ENCODE measurements at regions not wholly inside any gene's neighbourhood (a gene's known extent, or its start where the extent isn't known, plus 50 kb on each side); places are given as distances from the start of the nearest gene placed in this dataset.

- Histone ChIP-seq H3K27me3 (ENCODE audit: insufficient read depth, low read depth, low read length) (no peaks in the 10 kb centered on the region), H3K4me3 (ENCODE audit: low read length) (no peak overlapping the region), H3K36me3 (ENCODE audit: insufficient read depth, low read length) (no peaks in the 10 kb centered on the region), H2AFZ (ENCODE audit: low read depth, low read length) (no peak overlapping the region), H3K9ac (ENCODE audit: low read length) (no peak overlapping the region), H3K27ac (ENCODE audit: low read length) (no peak overlapping the region), H3K9me2 (ENCODE audit: insufficient read depth, low read length) (no peaks in the 10 kb centered on the region), H3K4me2 (ENCODE audit: low read length) (no peak overlapping the region), H4K20me1 (ENCODE audit: insufficient read depth) (no peaks in the 10 kb centered on the region), H3K9me3 (ENCODE audit: low read length) (no peaks in the 10 kb centered on the region), H3K79me2 (replicated peaks; ENCODE audit: insufficient read depth, low read length) (no peaks in the 10 kb centered on the region), H3F3A (ENCODE audit: insufficient read depth, low read length, poor library complexity, severe bottlenecking) (no peaks in the 10 kb centered on the region)
- TF ChIP-seq CTCF (IDR thresholded peaks at IDR 0.05; ENCODE audit: poor library complexity, severe bottlenecking), result peak; percentile 36
- no peak for TF ChIP-seq SMC3 (conservative IDR thresholded peaks at IDR 0.05; ENCODE audit: poor library complexity)
These were observed 90.7 kb downstream of the CD24 start for GRCh38 chr6:106883808-106884262.

- Histone ChIP-seq H2AFZ (ENCODE audit: low read depth, low read length) (no peak overlapping the region), H3K9me3 (ENCODE audit: low read length) (peaks cover 1% of the 10 kb centered on the region), H3K36me3 (ENCODE audit: insufficient read depth, low read length) (no peaks in the 10 kb centered on the region), H3K4me3 (ENCODE audit: low read length) (no peak overlapping the region), H3K9me2 (ENCODE audit: insufficient read depth, low read length) (no peaks in the 10 kb centered on the region), H4K20me1 (ENCODE audit: insufficient read depth) (no peaks in the 10 kb centered on the region), H3K4me2 (ENCODE audit: low read length) (no peak overlapping the region), H3F3A (ENCODE audit: insufficient read depth, low read length, poor library complexity, severe bottlenecking) (no peaks in the 10 kb centered on the region), H3K79me2 (replicated peaks; ENCODE audit: insufficient read depth, low read length) (no peaks in the 10 kb centered on the region), H3K27me3 (ENCODE audit: insufficient read depth, low read depth, low read length) (no peaks in the 10 kb centered on the region), H3K27ac (ENCODE audit: low read length) (no peak overlapping the region), H3K9ac (ENCODE audit: low read length) (no peak overlapping the region)
- no peak for TF ChIP-seq SMC3 (conservative IDR thresholded peaks at IDR 0.05; ENCODE audit: poor library complexity)
- TF ChIP-seq POLR2AphosphoS5 (IDR thresholded peaks at IDR 0.05), result no peak
- no peak for TF ChIP-seq TAF1 (IDR thresholded peaks at IDR 0.05; ENCODE audit: low read depth)
- no peak for TF ChIP-seq CTCF (IDR thresholded peaks at IDR 0.05; ENCODE audit: poor library complexity, severe bottlenecking)
- no peak for TF ChIP-seq REST (IDR thresholded peaks at IDR 0.05; ENCODE audit: borderline replicate concordance)
- no peak for TF ChIP-seq RAD21 (conservative IDR thresholded peaks at IDR 0.05)
- TF ChIP-seq EZH2 (IDR thresholded peaks at IDR 0.05; ENCODE audit: borderline replicate concordance, insufficient read depth, low read length, poor library complexity, severe bottlenecking), result no peak
- TF ChIP-seq EP300 (conservative IDR thresholded peaks at IDR 0.05; ENCODE audit: poor library complexity, severe bottlenecking), result no peak
- TF ChIP-seq MXI1 (conservative IDR thresholded peaks at IDR 0.05; ENCODE audit: poor library complexity, severe bottlenecking), result no peak
These were observed 91.7 kb downstream of the CD24 start for GRCh38 chr6:106882601-106883518.

Data from neural cell (in vitro differentiated cells).